AG08395 (cell line): ENCODE measurements at regions not wholly inside any gene's neighbourhood (a gene's known extent, or its start where the extent isn't known, plus 50 kb on each side); places are given as distances from the start of the nearest gene placed in this dataset.

Experiments used
- DNase-seq: peaks from one replicate; pipeline ENCODE4 v3.0.0; 2012; ENCODE audit warnings: mixed read lengths, low spot score

DNA sequence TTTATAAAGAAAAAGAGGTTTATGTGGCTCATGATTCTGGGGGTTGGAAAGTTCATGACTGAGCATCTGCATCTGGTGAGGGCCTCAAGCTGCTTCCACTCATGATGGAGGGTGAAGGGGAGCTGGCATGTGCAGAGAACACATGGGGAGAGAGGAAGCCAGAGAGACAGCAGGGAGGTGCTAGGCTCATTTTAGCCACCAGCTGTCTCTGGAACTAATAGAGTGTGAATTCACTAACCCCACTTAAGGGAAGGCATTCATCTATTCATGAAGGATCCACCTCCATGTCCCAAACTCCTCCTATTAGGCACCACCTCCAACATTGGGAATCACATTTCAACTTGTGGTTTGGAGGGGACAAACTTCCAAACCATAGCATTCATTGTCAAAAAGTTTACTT, 137.3 kb upstream of the PMEPA1 start:
- DNase-seq: no peak

GRCh38 chr20:57844626-57845596, 135.1 kb upstream of the PMEPA1 start:
- no peak for DNase-seq

- DNase-seq: no peak
Measured at GRCh38 chr20:57843941-57844625, 134.3 kb upstream of the PMEPA1 start.

- DNase-seq: no peak
Measured at GRCh38 chr20:57842720-57843119, 132.9 kb upstream of the PMEPA1 start.

GRCh38 chr20:57841297-57841866, 131.6 kb upstream of the PMEPA1 start:
- no peak for DNase-seq

GRCh38 chr20:57840504-57841296, 130.9 kb upstream of the PMEPA1 start:
- no peak for DNase-seq

- no peak for DNase-seq
Measured at GRCh38 chr20:57840066-57840465, 130.3 kb upstream of the PMEPA1 start.

DNA sequence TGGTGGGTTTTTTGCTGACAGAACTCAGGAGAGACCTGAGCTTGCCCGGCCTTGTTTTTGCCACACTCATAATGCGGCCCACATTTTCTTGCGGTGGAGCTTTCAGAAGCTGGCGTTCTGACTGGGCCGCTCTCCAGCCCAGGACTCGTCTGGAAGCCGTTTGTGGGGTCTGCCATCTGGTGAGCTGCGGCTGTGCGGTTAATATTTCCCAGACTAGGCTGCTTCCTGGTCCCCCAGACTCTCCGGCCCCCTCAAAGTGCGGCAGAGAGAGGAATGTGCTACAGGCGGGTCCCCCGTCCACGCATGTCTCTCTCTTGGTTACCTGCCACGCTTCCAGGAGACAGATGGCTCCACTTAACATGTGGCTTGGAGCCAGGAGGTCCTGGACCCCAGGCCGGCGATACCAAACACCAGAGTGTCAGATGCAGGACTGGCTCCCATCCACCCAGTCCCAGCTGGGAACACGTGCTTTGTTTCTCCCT, 128.9 kb upstream of the PMEPA1 start:
- DNase-seq: peak; percentile 52

GRCh38 chr20:57837208-57838035, 127.6 kb upstream of the PMEPA1 start:
- DNase-seq: no peak

DNA sequence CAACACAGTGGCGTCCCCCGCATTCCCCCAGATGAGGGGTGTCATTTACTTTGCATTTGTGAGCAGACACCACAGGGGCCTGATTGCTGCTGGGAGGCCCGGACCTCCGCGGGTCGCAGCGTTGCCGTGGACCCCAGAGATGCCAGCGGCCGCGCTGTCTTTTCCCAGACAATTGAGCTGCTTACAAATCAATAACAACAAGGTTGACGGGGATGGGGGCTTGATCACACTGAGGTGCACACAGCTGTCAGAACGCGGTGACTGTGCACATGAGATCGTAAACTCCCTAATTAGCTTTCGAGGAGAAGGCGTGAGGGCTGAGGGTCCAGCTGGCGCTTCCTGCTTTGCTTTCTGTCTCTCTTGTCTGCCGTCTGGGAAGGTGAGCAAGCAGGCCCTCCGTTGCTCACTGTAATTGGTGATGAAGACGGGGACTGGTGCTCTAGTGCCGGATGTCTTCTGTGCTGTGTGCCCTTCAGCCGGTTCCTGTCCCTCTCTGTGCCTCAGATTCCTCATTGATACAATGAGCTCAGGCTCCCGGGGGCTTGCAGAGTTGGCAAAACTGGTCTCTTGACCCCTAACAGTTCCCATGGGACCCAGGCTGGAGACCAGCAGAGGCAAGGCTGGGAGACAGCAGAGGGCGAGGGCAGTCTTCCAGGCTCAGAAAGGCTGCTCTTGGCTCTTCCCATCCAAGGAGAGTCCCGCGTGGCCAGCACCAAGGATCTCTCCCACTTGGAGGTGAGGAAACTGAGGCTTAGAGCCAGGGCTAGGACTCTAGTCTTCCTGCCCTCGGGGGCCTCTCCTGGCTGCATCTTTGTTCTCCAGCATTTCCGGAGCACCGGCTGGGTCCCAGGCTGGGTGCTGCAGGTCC, 126.0 kb upstream of the PMEPA1 start:
- no peak for DNase-seq

DNA sequence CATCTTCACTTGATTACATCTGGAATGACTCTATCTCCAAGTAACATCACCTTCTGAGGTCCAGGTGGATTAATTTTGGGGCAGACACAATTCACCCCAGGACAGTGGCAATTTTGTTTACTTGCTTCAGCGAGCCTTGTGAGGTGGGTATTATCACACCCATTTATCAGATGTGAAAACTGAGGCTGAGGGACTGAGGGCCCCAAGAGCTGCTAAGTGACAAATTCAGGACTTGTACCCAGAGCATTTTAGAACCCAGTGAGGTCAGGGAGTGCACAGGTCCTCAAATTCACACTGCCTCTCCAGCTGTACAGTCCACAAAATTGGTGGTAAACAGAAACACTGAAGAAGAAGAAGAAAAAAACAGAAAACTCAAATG, 125.2 kb upstream of the PMEPA1 start:
- no peak for DNase-seq

DNA sequence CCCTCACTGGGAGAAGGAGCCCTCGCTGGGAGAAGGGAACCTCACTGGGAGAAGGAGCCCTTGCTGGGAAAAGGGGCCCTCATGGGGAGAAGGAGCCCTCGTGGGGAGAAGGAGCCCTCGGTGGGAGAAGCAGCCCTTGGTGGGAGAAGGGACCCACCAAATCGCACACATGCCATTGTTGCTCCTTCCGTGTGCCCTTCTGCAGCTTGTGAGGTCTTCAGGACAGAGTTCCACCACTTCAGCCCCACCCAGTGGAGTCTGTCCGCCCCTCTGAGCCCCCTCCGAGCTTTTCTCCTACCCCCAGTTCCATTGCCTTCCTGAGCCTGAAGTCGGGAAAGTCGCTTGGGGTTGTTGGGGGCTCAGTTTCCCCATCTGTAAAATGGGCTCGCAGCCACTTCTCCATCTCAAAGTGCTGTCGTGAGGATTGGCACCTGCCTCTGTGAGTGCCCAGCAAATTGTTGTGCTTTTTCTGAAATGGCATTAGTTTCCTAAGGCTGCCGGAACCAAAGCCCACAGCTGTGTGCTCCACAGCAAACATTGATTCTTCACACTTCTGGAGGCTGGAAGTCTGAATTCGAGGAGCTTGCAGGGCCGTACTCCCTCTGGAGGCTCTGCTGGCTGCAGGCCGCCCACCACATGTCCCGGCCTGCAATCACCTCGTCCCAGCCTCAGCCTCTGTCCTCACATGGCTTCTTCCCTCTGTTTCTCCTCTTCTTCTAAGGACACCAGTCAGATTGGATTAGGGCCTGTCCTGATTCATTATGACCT, 124.7 kb upstream of the PMEPA1 start:
- DNase-seq: no peak

DNA sequence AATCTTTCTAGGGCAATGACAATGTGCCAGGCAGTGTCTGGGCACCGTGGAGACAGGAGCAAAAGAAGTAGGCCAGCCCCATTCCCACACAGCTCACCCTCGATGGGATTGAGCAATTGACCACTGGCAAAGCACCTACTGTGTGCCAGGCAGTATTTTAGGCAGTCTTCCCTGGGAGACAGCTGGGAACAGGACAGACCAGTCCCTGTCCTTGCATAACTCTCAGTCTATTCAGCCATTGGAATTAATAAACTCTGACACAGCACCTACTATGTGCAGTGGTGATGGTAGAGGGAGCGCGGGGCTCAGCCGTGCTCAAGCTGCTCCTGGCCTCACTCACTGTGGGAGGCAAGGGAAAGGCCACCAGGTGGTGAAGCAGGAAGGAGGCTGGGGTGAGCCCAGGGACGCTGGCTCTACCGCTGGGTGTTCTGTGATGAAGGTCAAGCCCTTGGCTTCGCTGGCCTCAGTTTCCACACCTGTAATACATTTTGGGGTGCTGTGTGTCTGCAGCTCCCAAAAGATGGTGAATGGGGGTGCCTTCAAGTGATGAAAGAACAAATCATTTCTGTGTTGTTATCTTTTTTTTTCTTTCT, 122.3 kb upstream of the PMEPA1 start:
- DNase-seq: no peak

- no peak for DNase-seq
Measured at GRCh38 chr20:57831326-57831992, 121.6 kb upstream of the PMEPA1 start.

- no peak for DNase-seq
Measured at GRCh38 chr20:57830515-57830895, 120.7 kb upstream of the PMEPA1 start.

- DNase-seq: no peak
Measured at GRCh38 chr20:57829805-57830514, 120.1 kb upstream of the PMEPA1 start.

DNA sequence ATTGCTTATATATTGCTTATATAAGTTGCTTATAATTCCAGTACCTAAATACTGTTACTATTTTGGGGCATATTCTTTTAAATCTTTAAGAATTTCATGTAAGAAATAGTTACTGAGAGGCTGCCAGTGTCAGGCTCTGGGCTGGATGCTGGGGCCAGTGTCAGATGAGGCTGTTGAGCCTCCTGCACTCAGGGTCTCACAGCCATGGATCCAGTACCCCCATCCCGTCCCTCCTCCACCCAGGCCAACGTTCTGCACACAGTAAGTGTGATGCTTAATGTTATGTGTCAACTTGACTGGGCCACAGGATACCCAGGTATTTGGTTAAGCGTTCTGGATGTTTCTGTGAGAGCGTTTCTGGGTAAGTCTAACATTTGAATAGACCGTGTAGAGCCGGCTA, 119.5 kb upstream of the PMEPA1 start:
- no peak for DNase-seq

DNA sequence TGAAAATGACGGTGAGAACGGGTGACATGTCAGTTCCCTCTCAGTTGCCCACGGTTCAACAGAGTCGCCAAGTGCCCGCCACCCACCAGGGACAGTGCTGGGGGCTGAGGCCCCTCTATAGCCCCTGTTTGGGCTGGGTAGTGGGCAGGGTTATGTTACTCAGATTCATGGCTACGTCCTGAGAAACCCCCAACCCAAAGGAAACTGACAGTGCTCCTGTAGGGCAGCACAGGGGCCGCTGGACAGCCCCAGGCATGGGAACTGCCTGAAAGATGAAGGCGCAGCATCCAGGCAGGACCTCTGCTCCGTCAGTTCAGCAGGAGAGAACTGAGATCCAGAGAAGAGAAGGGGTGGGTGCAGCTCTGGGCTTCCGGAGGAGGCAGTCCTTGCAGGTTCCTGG, 118.9 kb upstream of the PMEPA1 start:
- no peak for DNase-seq
